MM.1S (cell line): ENCODE measurements at regions not wholly inside any gene's neighbourhood (a gene's known extent, or its start where the extent isn't known, plus 50 kb on each side); places are given as distances from the start of the nearest gene placed in this dataset.

Source experiments
- CTCF ChIP-seq: fragments of 300-600 bp; sonication (generic); IDR thresholded peaks from 2 replicates; pipeline ENCODE4 v1.5.1; 2016; ENCODE audit warnings: antibody characterized with exemption, low read length, mixed read lengths
- EZH2 ChIP-seq: fragments of 300-600 bp; sonication (generic); optimal IDR thresholded peaks from 2 replicates; pipeline ENCODE3; 2017; ENCODE audit warnings: low read depth, mild to moderate bottlenecking, antibody characterized with exemption, low read length, mixed read lengths
- EZH2phosphoT487 ChIP-seq: fragments of 300-600 bp; sonication (generic); IDR thresholded peaks from 2 replicates; pipeline ENCODE4 v1.6.1; 2018; ENCODE audit warnings: antibody characterized with exemption, low read length

- TF ChIP-seq EZH2phosphoT487 = no peak
- TF ChIP-seq CTCF = no peak
- TF ChIP-seq EZH2 = no peak
Observed at GRCh38 chr5:109936996-109937395, 247.3 kb downstream of the MAN2A1 start.
